T47D (cell line): ENCODE measurements at regions not wholly inside any gene's neighbourhood (a gene's known extent, or its start where the extent isn't known, plus 50 kb on each side); places are given as distances from the start of the nearest gene placed in this dataset.

Source experiments
- DNase-seq, 2 experiments: peaks; one replicate each; pipeline versions ENCODE4 v3.0.0 to v3.0.0-alpha.2; 2011 to 2012; ENCODE audit warnings: low read depth in 1 of 2, low spot score in 1 of 2
- JUND ChIP-seq: IDR thresholded peaks from 2 replicates; pipeline ENCODE4 v1.6.1; 2012; ENCODE audit warnings: low read depth
- in situ Hi-C: cut with HindIII; loops from 2 replicates; pipeline ENCODE4 v1.10.0; 2016; ENCODE audit warnings: low sequenced_read_pairs, low pct_unique_long_range_greater_than_20kb

GRCh38 chr5:93653716-93654115 is 70.7 kb downstream of the NR2F1 start:
- no peak for TF ChIP-seq JUND
- in situ Hi-C loops: no loop called here
- DNase-seq: no peak

GRCh38 chr5:93649234-93649900 is 66.3 kb downstream of the NR2F1 start:
- in situ Hi-C loops: no loop called here
- no peak for DNase-seq
- TF ChIP-seq JUND: no peak

GRCh38 chr5:93644760-93645159 is 61.7 kb downstream of the NR2F1 start:
- DNase-seq: no peak
- TF ChIP-seq JUND: no peak
- in situ Hi-C loops: no loop called here
